ENCODE measurements at regions not wholly inside any gene's neighbourhood (a gene's known extent, or its start where the extent isn't known, plus 50 kb on each side); places are given as distances from the start of the nearest gene placed in this dataset.

- no peak for TF ChIP-seq CTCF (IDR thresholded peaks at IDR 0.05)
- DNase-seq, result no peak
- no peaks in the 10 kb centered on the region for H3K9me3 ChIP-seq
- intact Hi-C loops (cut with DNase I), result no loop called here
- no peak for ATAC-seq
- H3K4me1 ChIP-seq, result no peaks in the 10 kb centered on the region
- H3K4me3 ChIP-seq, result no peak overlapping the region
- H3K27ac ChIP-seq, result no peak overlapping the region
- H3K36me3 ChIP-seq, result no peaks in the 10 kb centered on the region
- H3K27me3 ChIP-seq (ENCODE audit: low read depth), result no peaks in the 10 kb centered on the region
Measured at GRCh38 chr13:97549201-97549600, 115.2 kb downstream of the RAP2A start.

GRCh38 chr13:97554496-97554895, 120.5 kb downstream of the RAP2A start:
- no peaks in the 10 kb centered on the region for H3K27me3 ChIP-seq (ENCODE audit: low read depth)

GRCh38 chr13:97555034-97555433, 121.1 kb downstream of the RAP2A start:
- Histone ChIP-seq H3K9me3 (no peaks in the 10 kb centered on the region), H3K27me3 (ENCODE audit: low read depth) (no peaks in the 10 kb centered on the region), H3K27ac (no peak overlapping the region), H3K4me3 (no peak overlapping the region), H3K36me3 (no peaks in the 10 kb centered on the region), H3K4me1 (no peaks in the 10 kb centered on the region)
- intact Hi-C loops (cut with DNase I), result no loop called here
- DNase-seq, result no peak
- no peak for TF ChIP-seq CTCF (IDR thresholded peaks at IDR 0.05)
- ATAC-seq, result no peak

More at GRCh38 chr13:97554496-97554895, 120.5 kb downstream of the RAP2A start:
- no peaks in the 10 kb centered on the region for H3K4me1 ChIP-seq
- ATAC-seq, result no peak
- H3K36me3 ChIP-seq, result no peaks in the 10 kb centered on the region
- H3K9me3 ChIP-seq, result no peaks in the 10 kb centered on the region
- no peak for DNase-seq
- TF ChIP-seq CTCF (IDR thresholded peaks at IDR 0.05), result no peak
- intact Hi-C loops (cut with DNase I), result no loop called here
- H3K4me3 ChIP-seq, result no peak overlapping the region
- H3K27ac ChIP-seq, result no peak overlapping the region

GRCh38 chr13:97559030-97559429, 125.1 kb downstream of the RAP2A start:
- H3K27ac ChIP-seq, result no peak overlapping the region
- no peak for TF ChIP-seq CTCF (IDR thresholded peaks at IDR 0.05)
- H3K9me3 ChIP-seq, result no peaks in the 10 kb centered on the region
- intact Hi-C loops (cut with DNase I), result no loop called here
- H3K27me3 ChIP-seq (ENCODE audit: low read depth), result no peaks in the 10 kb centered on the region
- no peaks in the 10 kb centered on the region for H3K36me3 ChIP-seq
- no peak for DNase-seq
- no peak overlapping the region for H3K4me3 ChIP-seq
- no peaks in the 10 kb centered on the region for H3K4me1 ChIP-seq
- ATAC-seq, result no peak

- Histone ChIP-seq H3K4me3 (no peak overlapping the region), H3K9me3 (no peaks in the 10 kb centered on the region), H3K36me3 (no peaks in the 10 kb centered on the region), H3K4me1 (no peaks in the 10 kb centered on the region), H3K27ac (no peak overlapping the region), H3K27me3 (ENCODE audit: low read depth) (no peaks in the 10 kb centered on the region)
- intact Hi-C loops (cut with DNase I), result no loop called here
- ATAC-seq (no peak), DNase-seq (no peak)
- no peak for TF ChIP-seq CTCF (IDR thresholded peaks at IDR 0.05)
Measured at GRCh38 chr13:97559981-97560380, 126.0 kb downstream of the RAP2A start.

GRCh38 chr13:97561182-97561581, 127.2 kb downstream of the RAP2A start:
- ATAC-seq, result no peak
- Histone ChIP-seq H3K4me3 (no peak overlapping the region), H3K27ac (no peak overlapping the region), H3K9me3 (no peaks in the 10 kb centered on the region), H3K27me3 (ENCODE audit: low read depth) (no peaks in the 10 kb centered on the region), H3K4me1 (no peaks in the 10 kb centered on the region), H3K36me3 (no peaks in the 10 kb centered on the region)
- intact Hi-C loops (cut with DNase I), result no loop called here
- no peak for TF ChIP-seq CTCF (IDR thresholded peaks at IDR 0.05)
- no peak for DNase-seq

All from lower lobe of right lung (tissue), 2 donors.